Adipocyte (in vitro differentiated cells): ENCODE measurements at regions not wholly inside any gene's neighbourhood (a gene's known extent, or its start where the extent isn't known, plus 50 kb on each side); places are given as distances from the start of the nearest gene placed in this dataset.
"Not testable (repeated sequence)": the region's sequence is repeated elsewhere in the genome, so short reads cannot be mapped to it uniquely, and the experiment has no call there.

Source experiments
- DNase-seq: peaks from one replicate; pipeline ENCODE4 v3.0.0-alpha.2; 2015; ENCODE audit warnings: low read depth
- H3K27me3 ChIP-seq: replicated peaks from 2 replicates; pipeline ENCODE4 v1.7.0; 2013; ENCODE audit warnings: mild to moderate bottlenecking, low read length, moderate library complexity; ENCODE audit not compliant: control insufficient read depth, insufficient read depth
- H3K36me3 ChIP-seq: 2 replicates; pipeline ENCODE4 v1.7.0; 2013; ENCODE audit warnings: low read length, mild to moderate bottlenecking, moderate library complexity; ENCODE audit not compliant: control insufficient read depth, insufficient read depth, severe bottlenecking
- H3K4me1 ChIP-seq: 2 replicates; pipeline ENCODE4 v1.7.0; 2013; ENCODE audit warnings: mild to moderate bottlenecking, low read length, moderate library complexity; ENCODE audit not compliant: control insufficient read depth, insufficient read depth
- H3K4me3 ChIP-seq: 2 replicates; pipeline ENCODE4 v1.7.0; 2013; ENCODE audit warnings: mild to moderate bottlenecking, low read length, moderate library complexity
- H3K9ac ChIP-seq: 2 replicates; pipeline ENCODE4 v1.7.0; 2013; ENCODE audit warnings: mild to moderate bottlenecking, low read length, moderate library complexity
- H3K9me3 ChIP-seq: 2 replicates; pipeline ENCODE4 v1.7.0; 2013; ENCODE audit warnings: mild to moderate bottlenecking, low read length, moderate library complexity; ENCODE audit not compliant: control insufficient read depth

DNA sequence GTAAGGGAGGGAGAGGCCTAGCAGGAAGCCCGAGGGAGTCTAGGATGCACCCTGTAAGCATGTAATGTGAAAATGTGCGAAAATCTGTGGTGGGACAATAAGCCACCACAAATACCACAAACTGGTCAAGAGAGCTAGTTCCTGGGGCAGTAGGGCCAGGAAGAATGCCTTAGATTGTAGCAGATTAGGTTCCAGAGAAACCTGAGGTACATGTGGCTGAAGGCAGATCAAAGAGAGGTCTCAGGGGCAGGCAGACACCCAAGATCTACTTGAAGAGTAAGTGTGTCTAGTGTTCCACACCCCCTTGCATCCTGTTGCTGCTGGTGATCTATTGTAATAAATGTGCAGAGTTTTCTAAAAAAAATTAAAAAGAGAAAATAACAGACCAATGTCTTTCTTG is 1677.3 kb upstream of the CDH6 start:
- H3K4me3 ChIP-seq, result no peak overlapping the region
- DNase-seq, result no peak
- no peak overlapping the region for H3K9ac ChIP-seq
- no peaks in the 10 kb centered on the region for H3K27me3 ChIP-seq
- peaks cover 4% of the 10 kb centered on the region for H3K9me3 ChIP-seq
- no peaks in the 10 kb centered on the region for H3K4me1 ChIP-seq
- no peaks in the 10 kb centered on the region for H3K36me3 ChIP-seq

DNA sequence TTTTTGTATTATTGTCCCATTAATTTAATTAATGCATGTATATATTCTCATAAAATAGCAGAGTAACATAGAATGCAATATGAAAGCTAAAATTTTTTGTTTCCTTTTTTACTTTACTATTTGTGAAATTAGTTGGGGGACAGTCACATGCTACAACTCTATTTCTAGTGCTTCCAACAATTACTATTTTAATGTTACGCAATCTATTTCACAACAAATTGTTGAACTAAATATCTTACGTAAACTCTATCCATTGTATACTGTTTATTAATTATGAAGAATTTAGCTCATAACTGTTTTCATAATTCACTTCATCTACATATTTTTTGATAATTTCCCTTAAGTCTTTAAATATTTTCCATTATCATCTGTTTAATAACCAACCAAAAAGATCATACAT is 1685.4 kb upstream of the CDH6 start:
- H3K9ac ChIP-seq, result no peak overlapping the region
- no peaks in the 10 kb centered on the region for H3K4me1 ChIP-seq
- H3K27me3 ChIP-seq, result no peaks in the 10 kb centered on the region
- H3K4me3 ChIP-seq, result no peak overlapping the region
- H3K9me3 ChIP-seq, result no peaks in the 10 kb centered on the region
- no peaks in the 10 kb centered on the region for H3K36me3 ChIP-seq
- DNase-seq, result no peak

DNA sequence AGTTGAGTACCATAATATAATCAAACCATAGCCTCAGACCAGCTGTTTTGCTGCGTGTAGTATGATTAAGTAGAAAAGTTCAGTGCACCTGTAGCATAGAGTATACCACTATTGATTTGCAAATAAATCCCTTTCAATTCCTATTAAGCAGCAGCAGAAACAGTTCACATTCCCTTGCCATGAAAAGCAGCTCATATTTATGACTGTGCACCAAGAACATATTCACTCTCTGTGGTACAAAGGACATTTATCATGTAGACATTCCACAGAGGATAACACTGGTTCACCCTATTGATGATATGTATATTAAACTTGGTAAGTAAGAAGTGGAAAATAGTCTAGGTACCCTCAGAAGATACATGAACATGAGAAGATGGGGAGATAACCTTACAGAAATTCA is 1689.1 kb upstream of the CDH6 start:
- Histone ChIP-seq H3K27me3 (no peaks in the 10 kb centered on the region), H3K4me1 (no peaks in the 10 kb centered on the region), H3K9ac (no peak overlapping the region), H3K4me3 (no peak overlapping the region), H3K9me3 (no peaks in the 10 kb centered on the region), H3K36me3 (no peaks in the 10 kb centered on the region)
- no peak for DNase-seq

DNA sequence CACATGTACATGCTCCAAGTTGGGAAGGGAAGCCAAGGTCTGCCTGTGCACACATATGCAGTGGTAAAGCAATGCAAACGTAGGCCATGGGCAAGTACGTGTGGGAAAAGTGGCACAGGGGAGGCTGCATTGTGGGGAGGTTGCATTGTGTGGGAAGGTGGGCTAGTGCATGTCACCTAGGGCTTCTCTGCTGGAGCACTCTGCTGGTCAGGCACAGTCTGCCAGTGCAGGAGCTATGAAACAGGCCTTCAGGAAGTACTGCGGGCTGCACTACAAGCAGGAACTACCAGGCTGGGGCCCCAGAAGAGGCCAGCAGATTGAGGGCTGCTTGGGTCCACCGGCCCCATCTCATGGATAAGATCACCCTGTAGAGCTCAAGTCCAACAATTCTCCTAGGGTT is 1694.6 kb upstream of the CDH6 start:
- Histone ChIP-seq H3K9me3 (peaks cover 20% of the 10 kb centered on the region), H3K9ac (no peak overlapping the region), H3K27me3 (no peaks in the 10 kb centered on the region), H3K4me1 (no peaks in the 10 kb centered on the region), H3K4me3 (no peak overlapping the region), H3K36me3 (no peaks in the 10 kb centered on the region)
- no peak for DNase-seq

DNA sequence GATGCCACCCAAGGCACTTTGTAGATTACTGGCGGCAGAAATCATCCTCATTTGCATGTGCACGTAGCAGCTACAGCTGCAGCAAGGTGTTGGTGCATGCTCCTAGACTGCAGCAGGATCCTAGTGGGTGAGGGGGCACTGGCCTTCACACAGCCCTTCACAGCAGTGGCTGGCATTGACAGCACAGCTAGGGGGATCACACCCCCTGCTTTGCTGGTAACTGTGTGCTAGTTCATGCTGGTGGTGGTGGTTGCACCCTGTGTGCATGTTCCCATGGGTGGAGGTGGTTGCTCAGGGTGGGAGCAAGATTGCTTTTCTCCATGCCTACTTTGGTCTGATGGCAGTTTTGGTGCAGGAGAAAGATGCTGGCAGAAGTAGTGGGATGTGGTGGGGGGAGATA is 1695.1 kb upstream of the CDH6 start:
- Histone ChIP-seq H3K4me3 (no peak overlapping the region), H3K36me3 (no peaks in the 10 kb centered on the region), H3K9ac (no peak overlapping the region), H3K9me3 (peaks cover 20% of the 10 kb centered on the region), H3K27me3 (no peaks in the 10 kb centered on the region), H3K4me1 (no peaks in the 10 kb centered on the region)
- DNase-seq, result no peak

DNA sequence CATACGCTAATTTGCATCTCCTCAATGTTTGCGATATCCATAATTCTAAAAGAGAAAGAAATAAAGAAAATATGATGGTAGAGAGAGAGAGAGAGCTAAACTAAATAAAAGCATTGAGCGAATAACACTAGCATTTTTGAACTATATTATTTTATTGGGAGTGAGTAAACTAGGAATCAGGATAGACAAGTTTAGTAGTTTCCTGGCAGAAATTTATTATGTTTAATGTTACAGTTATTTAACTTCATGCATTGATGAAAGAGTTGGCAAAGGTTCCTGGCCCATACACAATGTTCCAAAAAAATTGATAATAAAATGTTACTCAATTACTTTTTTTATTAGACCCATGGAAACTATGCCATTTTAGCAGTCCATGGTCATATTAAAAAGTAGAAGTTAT is 1708.2 kb upstream of the CDH6 start:
- Histone ChIP-seq H3K4me3 (no peak overlapping the region), H3K9me3 (peaks cover 6% of the 10 kb centered on the region), H3K9ac (no peak overlapping the region), H3K36me3 (no peaks in the 10 kb centered on the region), H3K4me1 (no peaks in the 10 kb centered on the region), H3K27me3 (no peaks in the 10 kb centered on the region)
- DNase-seq, result no peak

DNA sequence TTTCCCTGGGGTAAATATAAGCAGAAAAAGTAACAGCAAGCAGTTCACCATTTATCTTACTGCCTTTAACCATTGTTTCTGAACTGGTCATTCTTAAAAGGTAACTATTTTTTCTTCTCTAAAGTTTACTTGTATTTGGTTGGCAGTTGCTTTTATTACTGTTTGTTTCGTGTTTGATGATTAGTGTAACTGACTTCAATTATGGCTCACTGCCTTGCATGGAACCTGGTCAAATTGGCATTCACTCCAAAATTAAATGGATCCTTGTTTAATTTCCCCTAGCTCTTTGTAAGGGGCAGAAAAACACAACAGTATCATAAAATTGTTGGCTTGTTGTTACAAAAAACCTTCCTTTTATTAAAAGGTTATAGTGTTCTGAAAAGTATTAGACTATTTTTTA is 1723.9 kb upstream of the CDH6 start:
- DNase-seq, result no peak
- Histone ChIP-seq H3K9me3 (no peaks in the 10 kb centered on the region), H3K27me3 (no peaks in the 10 kb centered on the region), H3K9ac (no peak overlapping the region), H3K4me1 (no peaks in the 10 kb centered on the region), H3K4me3 (no peak overlapping the region), H3K36me3 (no peaks in the 10 kb centered on the region)

DNA sequence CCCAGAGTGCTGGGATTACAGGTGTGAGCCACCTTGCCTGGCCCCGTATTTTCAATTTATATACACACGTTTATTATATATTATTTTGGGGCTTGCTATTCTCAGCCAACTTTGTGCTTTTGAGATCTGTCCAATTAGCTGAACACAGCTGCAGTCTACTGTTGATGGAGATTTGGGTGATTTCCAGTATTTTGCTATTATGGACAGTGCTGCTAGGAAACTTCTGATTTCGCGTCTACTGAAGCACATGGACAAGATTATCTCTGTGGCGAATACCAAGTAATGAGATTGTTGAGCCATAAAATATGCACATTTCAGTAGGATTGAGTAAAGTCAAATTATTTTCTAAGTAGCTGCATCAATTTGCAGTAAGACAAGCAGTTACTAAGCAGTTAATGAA is 1731.2 kb upstream of the CDH6 start:
- no peaks in the 10 kb centered on the region for H3K4me1 ChIP-seq
- H3K9me3 ChIP-seq, result no peaks in the 10 kb centered on the region
- no peaks in the 10 kb centered on the region for H3K36me3 ChIP-seq
- no peak overlapping the region for H3K4me3 ChIP-seq
- H3K27me3 ChIP-seq, result no peaks in the 10 kb centered on the region
- no peak for DNase-seq
- no peak overlapping the region for H3K9ac ChIP-seq

DNA sequence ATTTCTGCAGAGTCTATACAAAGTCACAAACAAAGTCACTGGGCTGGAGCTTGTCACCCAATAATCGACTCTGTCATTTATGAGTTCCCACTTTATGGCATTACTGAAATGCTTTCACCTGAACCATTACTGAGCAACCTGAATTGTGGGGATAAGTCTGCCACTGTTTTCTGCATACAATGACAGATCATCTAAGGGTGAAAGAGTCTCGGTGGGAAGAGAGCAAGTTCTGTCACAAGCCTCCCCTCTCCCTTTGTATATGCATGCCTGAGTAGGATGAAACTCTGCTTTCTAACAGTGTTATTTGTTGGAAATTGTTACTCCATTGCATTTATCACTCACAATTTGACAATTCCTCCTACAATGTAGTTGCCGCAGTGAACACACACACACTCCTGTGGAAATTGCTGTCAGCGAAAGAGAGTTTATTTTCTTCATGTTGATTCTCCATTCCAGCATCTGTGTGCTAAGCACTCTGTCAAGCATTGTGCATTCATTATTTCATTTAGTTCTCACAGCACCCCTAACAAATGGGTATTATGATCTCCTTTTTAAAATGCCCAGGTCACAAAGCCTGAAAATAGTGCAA is 1732.4 kb upstream of the CDH6 start:
- Histone ChIP-seq H3K9me3 (no peaks in the 10 kb centered on the region), H3K36me3 (no peaks in the 10 kb centered on the region), H3K4me3 (no peak overlapping the region), H3K27me3 (no peaks in the 10 kb centered on the region), H3K4me1 (no peaks in the 10 kb centered on the region), H3K9ac (no peak overlapping the region)
- no peak for DNase-seq

DNA sequence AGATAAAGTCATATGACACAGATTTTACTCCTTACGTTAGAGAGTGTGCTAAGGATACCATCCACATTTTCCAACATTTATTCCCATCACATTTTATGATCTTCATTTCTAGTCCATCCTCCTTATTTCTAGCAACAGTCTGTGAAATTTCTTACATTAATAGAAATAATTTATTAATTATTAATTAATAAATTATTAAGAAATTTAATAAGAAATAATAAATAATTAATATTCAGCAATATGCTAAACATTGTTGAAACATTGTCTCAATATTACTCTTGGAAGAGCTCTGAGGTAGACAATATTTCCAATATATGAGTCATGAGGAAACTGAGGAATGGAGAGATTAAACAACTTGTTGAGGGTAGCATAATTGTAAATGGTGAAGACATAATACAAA is 1742.5 kb upstream of the CDH6 start:
- H3K9me3 ChIP-seq, H3K4me1 ChIP-seq, DNase-seq, H3K27me3 ChIP-seq, H3K4me3 ChIP-seq, H3K9ac ChIP-seq, H3K36me3 ChIP-seq: not testable (repeated sequence)

DNA sequence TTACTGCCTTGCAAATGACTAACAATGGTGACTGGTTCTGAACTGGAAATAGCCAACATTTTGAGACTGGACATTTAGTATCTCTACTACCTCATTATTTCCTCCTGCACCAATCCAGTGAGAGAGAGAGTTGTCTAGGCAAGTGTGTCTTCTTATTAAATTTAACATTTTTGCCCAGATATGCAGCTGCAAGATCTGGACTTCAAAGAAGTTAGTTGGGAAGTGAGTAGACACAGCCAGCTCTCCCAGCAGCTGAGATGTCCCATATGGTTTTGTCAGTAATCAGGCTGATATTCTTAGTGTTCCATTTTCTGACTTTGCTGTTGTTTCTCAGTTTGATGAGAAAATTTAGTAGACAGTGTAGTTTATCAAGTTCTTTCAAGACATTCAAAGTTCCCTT is 1778.8 kb upstream of the CDH6 start:
- Histone ChIP-seq H3K4me1 (no peaks in the 10 kb centered on the region), H3K4me3 (no peak overlapping the region), H3K27me3 (no peaks in the 10 kb centered on the region), H3K36me3 (no peaks in the 10 kb centered on the region), H3K9me3 (no peaks in the 10 kb centered on the region), H3K9ac (no peak overlapping the region)
- DNase-seq, result no peak

DNA sequence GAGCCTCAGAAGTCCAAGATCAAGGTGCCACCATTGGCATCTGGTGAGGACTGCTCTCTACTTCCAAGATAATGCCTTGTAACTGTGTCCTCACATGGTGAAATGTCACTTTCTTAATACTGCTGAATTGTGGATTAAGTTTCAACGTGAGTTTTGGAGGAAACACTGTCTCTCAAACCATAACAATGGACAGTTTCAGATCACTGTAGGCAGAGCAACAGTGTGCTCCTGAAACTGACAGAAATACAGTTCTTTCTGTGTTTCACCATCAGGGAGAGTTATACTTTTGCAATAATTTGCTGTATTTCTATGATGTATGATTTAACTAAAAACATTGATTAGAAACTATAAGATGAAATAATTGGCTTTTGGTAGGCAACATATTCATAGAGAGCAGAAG is 1780.5 kb upstream of the CDH6 start:
- Histone ChIP-seq H3K9ac (no peak overlapping the region), H3K27me3 (no peaks in the 10 kb centered on the region), H3K9me3 (no peaks in the 10 kb centered on the region), H3K36me3 (no peaks in the 10 kb centered on the region), H3K4me3 (no peak overlapping the region), H3K4me1 (no peaks in the 10 kb centered on the region)
- DNase-seq, result no peak
